Activated CD8-positive, alpha-beta memory T cell treated with anti-CD3 and anti-CD28 coated beads for 1 hour (primary cell): ENCODE measurements at regions not wholly inside any gene's neighbourhood (a gene's known extent, or its start where the extent isn't known, plus 50 kb on each side); places are given as distances from the start of the nearest gene placed in this dataset.
"Not testable (repeated sequence)": the region's sequence is repeated elsewhere in the genome, so short reads cannot be mapped to it uniquely, and the experiment has no call there.

Source experiments
- DNase-seq, 2 donors: peaks; one replicate each; pipeline ENCODE4 v3.0.0-alpha.2; 2020; ENCODE audit warnings: low read depth in 1 of 2; ENCODE audit errors: extremely low read depth in 1 of 2

- no peak for DNase-seq
These were observed 68.1 kb upstream of the CEP85L start for GRCh38 chr6:118719351-118720124.

GRCh38 chr6:118718903-118719302 lies 67.5 kb upstream of the CEP85L start:
- DNase-seq, result no peak

GRCh38 chr6:118718297-118718696 lies 66.9 kb upstream of the CEP85L start:
- DNase-seq, result no peak

GRCh38 chr6:118717106-118717505 lies 65.7 kb upstream of the CEP85L start:
- no peak for DNase-seq

GRCh38 chr6:118715907-118716306 lies 64.5 kb upstream of the CEP85L start:
- not testable (repeated sequence) for DNase-seq

GRCh38 chr6:118715376-118715775 lies 64.0 kb upstream of the CEP85L start:
- DNase-seq, result no peak

GRCh38 chr6:118714756-118715155 lies 63.4 kb upstream of the CEP85L start:
- DNase-seq, result no peak

GRCh38 chr6:118712969-118713368 lies 61.6 kb upstream of the CEP85L start:
- no peak for DNase-seq

- no peak for DNase-seq
These were observed 59.2 kb upstream of the CEP85L start for GRCh38 chr6:118710616-118711015.

- DNase-seq, result peak; percentile 39 to 43
These were observed 58.5 kb upstream of the CEP85L start for GRCh38 chr6:118709859-118710350.

GRCh38 chr6:118708744-118709143 lies 57.4 kb upstream of the CEP85L start:
- no peak for DNase-seq

GRCh38 chr6:118708055-118708454 lies 56.7 kb upstream of the CEP85L start:
- no peak for DNase-seq

- DNase-seq, result no peak
These were observed 55.3 kb upstream of the CEP85L start for GRCh38 chr6:118706702-118707101.

- no peak for DNase-seq
These were observed 54.4 kb upstream of the CEP85L start for GRCh38 chr6:118705544-118706491.

- no peak for DNase-seq
These were observed 53.5 kb upstream of the CEP85L start for GRCh38 chr6:118704915-118705314.

- DNase-seq, result not testable (repeated sequence)
These were observed 49.9 kb upstream of the CEP85L start for GRCh38 chr6:118701260-118701659.
